Spleen (tissue), 11 donors: ENCODE measurements at regions not wholly inside any gene's neighbourhood (a gene's known extent, or its start where the extent isn't known, plus 50 kb on each side); places are given as distances from the start of the nearest gene placed in this dataset.

Source experiments
- DNase-seq: peaks from one replicate; pipeline ENCODE4 v3.0.0-alpha.2; 2020
- H3K27ac ChIP-seq, 8 donors: fragments of 200-600 bp; sonication (generic) in 7 of 8; 1 replicate in 4 of 8; 2 replicates in 4 of 8; pipeline versions ENCODE4 v1.5.0 to v1.8.0; 2016 to 2021; ENCODE audit warnings: inconsistent platforms in 4 of 8, mild to moderate bottlenecking in 4 of 8, moderate library complexity in 1 of 8
- H3K27me3 ChIP-seq, 7 donors: fragments of 200-600 bp; sonication (generic) in 6 of 7; replicated peaks in 1 of 7; 1 replicate in 4 of 7; 2 replicates in 3 of 7; pipeline versions ENCODE4 v1.5.0 to v1.8.0; 2016 to 2021; ENCODE audit warnings: inconsistent platforms in 3 of 7, mild to moderate bottlenecking in 1 of 7
- H3K36me3 ChIP-seq, 6 donors: fragments of 200-600 bp; sonication (generic) in 5 of 6; 1 replicate in 4 of 6; 2 replicates in 2 of 6; pipeline versions ENCODE4 v1.5.0 to v1.8.0; 2016 to 2021; ENCODE audit warnings: inconsistent platforms in 2 of 6
- H3K4me1 ChIP-seq, 6 donors: fragments of 200-600 bp; sonication (generic) in 5 of 6; 1 replicate in 3 of 6; 2 replicates in 3 of 6; pipeline versions ENCODE4 v1.5.0 to v1.8.0; 2016 to 2021; ENCODE audit warnings: inconsistent platforms in 3 of 6
- H3K4me3 ChIP-seq, 8 donors: fragments of 200-600 bp; sonication (generic) in 7 of 8; 1 replicate in 4 of 8; 2 replicates in 4 of 8; pipeline versions ENCODE4 v1.5.0 to v1.8.0; 2016 to 2021; ENCODE audit warnings: inconsistent platforms in 4 of 8, mild to moderate bottlenecking in 4 of 8, moderate library complexity in 2 of 8
- H3K9me3 ChIP-seq, 8 donors: fragments of 200-600 bp; sonication (generic) in 7 of 8; 1 replicate in 4 of 8; 2 replicates in 4 of 8; pipeline versions ENCODE4 v1.5.0 to v1.8.0; 2016 to 2021; ENCODE audit warnings: inconsistent platforms in 4 of 8
- CTCF ChIP-seq, 11 experiments: fragments of 200-600 bp in 7 of 11; fragments of 450-650 bp in 4 of 11; sonication (generic) in 4 of 11; IDR thresholded peaks in 8 of 11; conservative IDR thresholded peaks in 3 of 11; 1 replicate in 7 of 11; 2 replicates in 4 of 11; pipeline versions ENCODE4 v1.4.0 to v1.8.0; 2016 to 2021; ENCODE audit warnings: antibody characterized with exemption in 11 of 11, inconsistent platforms in 4 of 11, mild to moderate bottlenecking in 1 of 11
- POLR2A ChIP-seq, 3 donors: fragments of 450-650 bp; IDR thresholded peaks; one replicate each; pipeline ENCODE4 v1.5.1; 2017; ENCODE audit warnings: antibody characterized with exemption in 3 of 3, mild to moderate bottlenecking in 1 of 3
- POLR2AphosphoS5 ChIP-seq, 3 donors: sonication (generic); formaldehyde crosslinking; IDR thresholded peaks; one replicate each; pipeline ENCODE4 v1.5.1; 2017; ENCODE audit warnings: antibody characterized with exemption in 3 of 3
- WGBS, 5 donors: extraction: QIAGEN DNeasy Blood & Tissue Kit in 3 of 5; methylation state at CpG; one replicate each; pipeline versions ENCODE4 v1.1.5 to v1.1.7; 2013 to 2018; 5-methylcytosine and 5-hydroxymethylcytosine counted together
- intact Hi-C: fragments of 100-400 bp; cut with DNase I; formaldehyde crosslinking; loops from one replicate; pipeline ENCODE4 v1.15.0; 2023; ENCODE audit warnings: low total_unique reads
- donor health status: healthy with polysubstance abuse.
- donor health status: DM: no; HTN: no; CAD: no; lungs with moderate emphysema.
- donor health status: DM: no; HTN: no; CAD: no.
- donor health status: Bipolar disorder and iron deficiency.
- donor health status: healthy.
- donor health status: DM: no; HTN: no; CAD: no.
- donor health status: DM: yes; HTN: yes; CAD: no.

- 66 to 85% (median 78%) methylated on average over 2 of the region's 2 CpGs for WGBS, 5 donors
- H3K9me3 ChIP-seq, result peaks cover 0 to 20% (median 2%) of the 10 kb centered on the region in 8 donors
- intact Hi-C loops, result no loop called here
Observed at GRCh38 chr5:20654746-20655145, 666.7 kb upstream of the CDH18 start.

GRCh38 chr5:20654033-20654432 is 666.0 kb upstream of the CDH18 start:
- TF ChIP-seq POLR2A (IDR thresholded peaks at IDR 0.05), result no peak
- no peak for TF ChIP-seq POLR2AphosphoS5 (IDR thresholded peaks at IDR 0.05)
- no peak for TF ChIP-seq CTCF (IDR thresholded peaks at IDR 0.05 in 8 of 11, conservative IDR thresholded peaks at IDR 0.05 in 3 of 11)
- H3K27ac ChIP-seq, result no peak overlapping the region
- no peaks in the 10 kb centered on the region for H3K36me3 ChIP-seq
- H3K4me3 ChIP-seq, result no peak overlapping the region
- DNase-seq, result no peak
- WGBS, 5 donors, result 79 to 90% (median 84%) methylated on average over 2 of the region's 2 CpGs
- intact Hi-C loops, result no loop called here
- peaks cover 0 to 23% (median 5%) of the 10 kb centered on the region in 8 donors for H3K9me3 ChIP-seq
- no peaks in the 10 kb centered on the region for H3K4me1 ChIP-seq
- H3K27me3 ChIP-seq, result no peaks in the 10 kb centered on the region

More at GRCh38 chr5:20654746-20655145, 666.7 kb upstream of the CDH18 start:
- Histone ChIP-seq H3K27me3 (no peaks in the 10 kb centered on the region), H3K4me3 (no peak overlapping the region), H3K4me1 (no peaks in the 10 kb centered on the region), H3K27ac (no peak overlapping the region), H3K36me3 (no peaks in the 10 kb centered on the region)
- no peak for TF ChIP-seq CTCF (IDR thresholded peaks at IDR 0.05 in 8 of 11, conservative IDR thresholded peaks at IDR 0.05 in 3 of 11)
- TF ChIP-seq POLR2AphosphoS5 (IDR thresholded peaks at IDR 0.05), result no peak
- no peak for DNase-seq

GRCh38 chr5:20649966-20650365 is 662.0 kb upstream of the CDH18 start:
- H3K4me1 ChIP-seq, result no peaks in the 10 kb centered on the region
- peaks cover 0 to 43% (median 13%) of the 10 kb centered on the region in 8 donors for H3K9me3 ChIP-seq
- H3K27me3 ChIP-seq, result no peaks in the 10 kb centered on the region
- TF ChIP-seq POLR2A (IDR thresholded peaks at IDR 0.05), result no peak
- TF ChIP-seq CTCF (IDR thresholded peaks at IDR 0.05 in 8 of 11, conservative IDR thresholded peaks at IDR 0.05 in 3 of 11), result no peak
- no peak for TF ChIP-seq POLR2AphosphoS5 (IDR thresholded peaks at IDR 0.05)
- DNase-seq, result no peak
- H3K36me3 ChIP-seq, result no peaks in the 10 kb centered on the region
- no peak overlapping the region for H3K4me3 ChIP-seq
- H3K27ac ChIP-seq, result no peak overlapping the region
- intact Hi-C loops, result no loop called here
- WGBS, 5 donors, result 7 to 89% (median 80%) methylated on average over 1 of the region's 1 CpG

GRCh38 chr5:20648981-20649380 is 661.0 kb upstream of the CDH18 start:
- intact Hi-C loops, result no loop called here
- Histone ChIP-seq H3K4me1 (no peaks in the 10 kb centered on the region), H3K27ac (no peak overlapping the region), H3K27me3 (no peaks in the 10 kb centered on the region), H3K9me3 (peaks cover 0 to 43% (median 13%) of the 10 kb centered on the region in 8 donors), H3K4me3 (no peak overlapping the region), H3K36me3 (no peaks in the 10 kb centered on the region)
- no peak for DNase-seq
- TF ChIP-seq POLR2A (IDR thresholded peaks at IDR 0.05) (no peak), CTCF (IDR thresholded peaks at IDR 0.05 in 8 of 11, conservative IDR thresholded peaks at IDR 0.05 in 3 of 11) (no peak), POLR2AphosphoS5 (IDR thresholded peaks at IDR 0.05) (no peak)
